NCI-H1436 treated with DMSO at 0.1 percent for 48 hours (cell line): ENCODE measurements at regions not wholly inside any gene's neighbourhood (a gene's known extent, or its start where the extent isn't known, plus 50 kb on each side); places are given as distances from the start of the nearest gene placed in this dataset.

Experiments used
- DNase-seq: peaks from one replicate; lab custom pipeline; 2025; lab: John Stamatoyannopoulos, UW

DNA sequence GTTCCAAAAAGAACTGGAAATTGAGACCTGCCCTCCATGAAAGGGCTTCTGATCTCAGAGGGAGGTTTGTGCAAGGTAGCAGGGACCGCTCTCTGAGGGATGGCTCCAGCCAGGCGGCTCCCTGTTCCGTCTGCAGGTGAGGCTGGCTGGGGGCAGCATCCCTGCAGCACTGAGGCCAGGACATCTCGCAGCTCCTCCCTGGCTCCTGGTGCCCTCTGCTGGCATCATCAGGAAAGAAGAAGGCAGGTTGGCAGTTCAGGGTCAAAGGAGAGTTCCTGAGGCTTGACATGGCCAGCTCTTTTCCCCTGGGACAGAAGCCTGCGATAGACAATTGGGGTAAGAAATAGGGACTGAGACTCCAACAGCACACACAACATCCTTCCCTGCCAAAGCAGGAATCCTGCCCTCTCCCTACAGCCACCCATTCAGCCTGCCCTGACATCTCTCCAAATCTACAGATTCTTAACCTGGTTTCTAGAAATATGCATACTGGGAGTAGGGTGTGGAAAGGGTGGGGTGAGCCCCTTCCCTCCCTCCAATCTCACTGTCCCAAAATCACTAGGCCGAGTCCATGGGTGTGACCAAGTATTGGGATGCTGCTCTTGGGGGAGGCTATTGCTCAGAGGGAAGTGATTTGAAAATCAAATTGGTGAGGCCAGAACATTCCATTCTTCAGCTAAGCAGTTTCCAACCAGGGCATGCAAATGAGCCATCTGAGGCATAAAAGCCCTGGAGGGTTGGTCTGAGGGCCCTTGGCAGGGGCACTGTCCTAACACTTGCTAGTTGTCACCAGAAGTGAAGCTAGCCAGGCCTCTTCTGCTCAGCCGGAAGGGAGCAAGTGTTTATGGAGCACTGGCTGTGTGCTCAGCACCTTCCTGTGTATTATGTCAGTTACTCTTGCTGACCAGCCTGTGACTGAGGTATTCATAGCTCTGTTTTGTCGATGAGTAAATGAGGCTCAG is 185.4 kb downstream of the TFCP2L1 start:
- no peak for DNase-seq

DNA sequence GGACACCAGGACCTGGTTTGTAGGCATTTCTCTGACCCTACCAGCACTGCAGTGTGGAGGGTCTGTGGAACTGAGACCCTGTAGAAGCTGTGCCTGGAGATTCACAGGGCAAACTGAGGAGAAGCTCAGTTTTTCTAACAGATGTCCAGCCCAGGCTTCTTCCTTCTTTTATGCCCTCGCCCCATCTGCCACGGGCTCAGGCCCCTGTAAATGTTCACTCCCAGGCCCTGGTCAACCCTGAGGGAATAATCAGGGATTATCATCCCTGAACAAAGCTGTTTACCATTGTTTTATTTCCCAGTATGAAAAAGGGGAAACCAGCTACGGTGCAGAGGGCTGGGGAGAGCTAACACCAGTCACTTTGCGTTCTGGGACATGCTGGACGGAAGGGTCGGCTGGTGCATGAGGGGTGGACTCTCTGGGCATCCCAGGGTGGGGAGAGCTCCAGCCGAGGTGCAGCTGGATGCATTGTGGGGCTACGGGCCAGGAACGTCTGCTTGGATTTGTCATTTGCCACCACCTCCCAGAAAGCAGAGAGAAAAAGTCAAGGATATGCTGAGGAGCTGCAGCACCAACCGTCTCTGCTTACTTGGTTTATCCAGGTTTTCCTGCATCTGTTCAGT is 183.8 kb downstream of the TFCP2L1 start:
- no peak for DNase-seq

DNA sequence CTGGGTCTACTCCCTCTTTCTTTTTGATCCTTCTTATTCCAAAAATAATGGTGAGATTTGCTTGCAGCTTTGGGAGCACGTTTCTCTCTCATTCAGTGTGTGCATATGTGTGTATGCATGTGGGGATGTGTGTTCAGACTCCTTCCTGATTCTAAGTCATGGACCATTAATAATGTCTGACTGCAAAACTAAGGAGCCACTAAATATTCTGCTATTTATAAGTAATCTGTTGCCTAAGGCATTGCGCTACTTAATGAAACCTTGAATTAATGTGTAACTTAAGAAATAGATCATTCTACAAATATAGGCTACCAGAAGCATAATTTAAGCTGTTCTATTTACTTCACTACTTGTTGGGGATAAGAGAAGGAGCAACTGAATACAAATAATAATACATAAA is 182.1 kb downstream of the TFCP2L1 start:
- no peak for DNase-seq

DNA sequence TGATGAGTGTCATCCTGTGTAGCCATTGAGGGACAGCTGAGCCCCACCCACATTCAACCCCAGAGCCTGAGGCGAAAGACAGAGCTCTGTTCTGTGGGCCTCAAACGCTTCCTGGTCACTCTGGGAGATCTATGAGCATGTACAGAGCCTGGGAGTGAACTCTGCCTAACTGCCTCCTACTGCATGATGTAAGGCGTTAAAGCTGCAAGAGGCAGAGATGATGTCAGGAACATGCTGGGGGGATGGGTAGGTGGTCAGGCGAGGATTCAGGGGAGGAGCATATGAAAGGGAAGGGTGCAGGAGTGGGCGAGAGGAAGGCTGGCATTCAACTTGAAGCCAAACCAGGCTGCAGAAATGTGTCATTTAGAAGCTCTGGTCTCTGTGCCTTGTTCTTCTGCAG is 181.0 kb downstream of the TFCP2L1 start:
- no peak for DNase-seq

DNA sequence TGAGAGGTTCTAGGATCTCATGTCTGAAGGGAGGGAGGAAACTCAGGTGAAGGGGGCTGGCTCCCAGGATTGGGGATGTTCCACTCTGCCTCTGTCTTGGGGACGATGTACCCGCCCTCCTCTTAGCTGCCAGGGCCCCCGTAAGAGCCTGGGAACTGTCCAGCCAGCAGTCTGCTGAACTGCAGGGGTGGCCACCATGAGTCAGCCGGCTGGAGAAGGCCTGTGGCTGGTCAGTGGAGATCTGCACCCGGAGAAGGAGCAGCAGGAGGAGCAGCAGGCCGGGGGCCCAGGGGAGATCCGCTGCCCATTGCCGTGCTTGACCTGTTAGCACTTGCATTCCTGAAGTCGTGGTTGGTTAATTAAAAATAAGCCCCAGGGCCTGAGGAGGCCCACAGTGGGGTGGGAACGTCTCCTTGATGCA is 180.3 kb downstream of the TFCP2L1 start:
- DNase-seq = no peak

DNA sequence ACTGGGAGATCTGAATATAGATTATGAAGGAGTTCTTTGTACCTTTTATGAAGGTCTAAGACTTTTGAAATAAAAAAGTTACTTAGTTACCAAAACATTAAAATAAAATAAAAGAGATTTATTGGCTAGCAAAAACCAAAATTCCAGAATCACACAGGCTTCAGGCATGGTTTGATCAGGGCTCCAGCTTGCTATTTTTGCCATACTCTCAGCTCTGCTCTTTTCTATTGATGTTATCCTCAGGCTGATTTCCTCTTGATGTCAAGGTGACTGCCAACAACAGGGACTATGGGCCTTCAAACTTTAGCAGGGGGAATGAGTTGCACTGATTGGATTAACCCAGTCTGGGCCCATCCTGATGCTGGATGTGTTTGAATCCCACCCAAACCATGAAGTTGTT is 174.1 kb downstream of the TFCP2L1 start:
- no peak for DNase-seq

DNA sequence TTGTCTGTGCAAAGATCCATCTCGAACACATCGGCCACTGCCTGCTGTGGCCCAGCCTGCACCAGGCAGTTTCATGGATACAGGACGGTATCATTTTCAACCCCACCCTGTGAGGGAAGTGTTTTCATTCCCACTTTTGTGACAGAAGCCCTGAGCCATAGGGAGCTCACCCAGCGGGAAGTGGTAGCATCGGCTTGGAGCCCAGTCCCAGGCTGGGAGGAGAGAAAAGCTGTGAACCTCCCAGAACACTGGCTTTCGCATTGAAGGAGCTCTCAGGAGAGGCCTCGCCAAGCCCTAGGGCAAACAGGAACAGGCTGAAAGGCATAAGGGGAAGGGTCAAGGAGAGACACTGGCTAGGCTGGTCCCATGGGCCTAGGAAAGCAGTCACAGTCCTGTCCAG is 166.1 kb downstream of the TFCP2L1 start:
- no peak for DNase-seq

DNA sequence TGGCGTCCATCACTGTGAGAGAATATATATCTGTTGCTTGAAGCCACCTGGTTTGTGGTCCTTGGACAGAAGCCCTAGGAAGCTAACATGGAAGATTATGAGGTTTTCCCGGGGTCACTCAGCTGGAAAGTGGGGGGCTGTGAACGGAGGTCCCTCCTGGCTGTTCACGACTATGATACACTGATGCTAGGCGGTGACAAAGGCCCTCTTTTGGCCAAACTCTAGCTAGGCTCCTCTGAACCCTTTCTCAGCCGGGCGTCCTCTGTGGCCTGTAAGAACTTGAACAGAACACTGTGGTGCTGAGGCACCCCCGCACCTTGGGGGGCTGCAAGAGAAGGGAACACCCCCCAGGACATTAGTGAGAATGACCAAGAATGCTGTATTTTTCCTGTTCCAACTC is 164.6 kb downstream of the TFCP2L1 start:
- no peak for DNase-seq

DNA sequence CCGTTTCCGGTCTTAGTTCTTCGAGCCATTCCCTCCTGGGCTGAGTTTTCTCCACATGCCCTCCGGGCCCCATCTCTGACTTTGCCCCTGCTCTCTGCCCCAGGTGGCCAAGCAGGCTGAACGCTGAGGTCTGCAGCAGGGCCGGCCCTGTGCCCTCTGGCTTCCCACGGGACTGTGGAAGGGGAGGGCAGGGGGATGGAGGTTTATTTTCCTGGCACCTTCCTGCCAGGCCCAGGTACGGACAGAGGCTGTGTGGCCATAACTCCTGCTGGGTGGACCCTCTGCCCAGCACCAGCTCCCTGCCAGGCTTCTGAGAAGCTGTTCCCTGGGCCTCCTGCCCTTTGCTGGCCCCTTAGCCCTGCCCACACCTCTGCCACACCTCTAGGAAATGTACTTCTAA is 164.0 kb downstream of the TFCP2L1 start:
- DNase-seq = no peak

DNA sequence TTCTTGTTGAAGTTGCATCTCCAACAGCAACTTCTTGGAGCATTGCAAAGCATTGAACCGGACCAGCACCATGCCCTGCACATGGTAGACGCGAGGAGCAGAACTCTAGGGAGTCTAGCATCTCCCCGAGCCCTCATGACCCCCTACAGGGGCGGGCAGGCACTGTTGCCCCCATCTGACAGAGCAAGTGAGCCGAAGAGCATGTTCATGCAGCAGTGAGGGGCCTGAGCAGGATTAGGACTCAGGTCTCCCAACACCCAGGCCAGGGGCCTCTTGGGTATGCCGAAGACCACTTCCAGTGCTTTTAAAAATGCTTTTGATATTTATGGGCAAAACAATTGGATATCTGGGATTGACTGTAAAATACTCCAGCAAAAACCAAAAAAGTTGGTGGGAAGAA is 163.3 kb downstream of the TFCP2L1 start:
- DNase-seq = no peak

DNA sequence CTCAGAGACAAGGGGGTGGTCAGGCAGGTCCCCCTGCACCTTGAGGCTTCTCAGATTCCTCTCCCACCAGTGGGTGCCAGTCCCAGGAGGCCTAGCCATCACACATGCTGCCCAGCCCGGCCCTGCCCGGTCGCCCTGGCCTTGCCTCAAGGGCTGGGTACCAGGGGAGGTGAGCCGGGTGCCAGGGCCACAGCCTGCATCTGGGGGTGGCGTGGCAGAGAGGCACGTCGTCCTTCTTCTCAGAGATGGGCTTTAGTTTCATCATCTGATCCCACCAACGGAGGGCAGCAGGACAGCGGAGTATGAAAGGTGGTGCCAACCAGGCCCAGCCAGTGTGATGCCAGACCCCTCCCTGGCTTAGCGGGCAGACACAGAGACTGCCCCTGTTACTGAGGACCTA is 161.7 kb downstream of the TFCP2L1 start:
- DNase-seq = no peak

DNA sequence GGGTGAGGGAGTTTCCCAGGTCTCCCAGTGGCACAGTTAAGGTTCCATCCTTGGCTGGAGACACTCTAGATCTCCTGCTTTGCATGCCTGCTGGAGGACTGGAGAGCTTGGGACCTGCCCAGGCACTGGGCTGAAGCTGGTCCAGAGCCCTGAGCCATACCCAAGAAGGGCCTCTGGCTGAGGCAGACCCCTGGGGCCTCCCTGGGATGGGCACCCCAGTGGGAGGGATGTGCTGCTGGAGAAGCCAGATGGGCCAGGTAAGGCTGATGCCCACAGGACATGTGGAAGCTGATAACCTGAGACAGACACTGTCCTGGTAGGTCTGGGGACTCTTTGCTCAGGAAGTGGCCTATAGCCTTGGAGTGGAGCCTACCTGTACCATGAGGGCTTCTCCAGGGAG is 160.7 kb downstream of the TFCP2L1 start:
- no peak for DNase-seq

DNA sequence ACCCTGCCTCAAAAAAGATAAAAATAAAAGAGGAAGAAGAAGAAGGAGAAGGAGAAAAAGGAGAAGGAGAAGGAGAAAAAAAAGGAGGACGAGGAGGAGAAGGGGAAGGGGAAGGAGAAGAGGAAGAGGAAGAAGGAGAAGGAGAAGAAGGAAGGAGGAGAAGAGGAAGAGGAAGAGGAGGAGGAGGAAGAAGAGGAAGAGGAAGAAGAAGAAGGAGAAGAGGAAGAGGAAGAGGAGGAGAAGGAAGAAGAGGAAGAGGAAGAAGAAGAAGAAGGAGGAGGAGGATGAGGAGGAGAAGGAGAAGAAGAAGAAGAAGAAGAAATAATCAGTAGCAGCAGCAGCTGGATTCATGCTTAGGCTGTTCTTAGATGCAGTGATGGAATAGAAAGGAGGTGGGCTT is 159.7 kb downstream of the TFCP2L1 start:
- DNase-seq = no peak

DNA sequence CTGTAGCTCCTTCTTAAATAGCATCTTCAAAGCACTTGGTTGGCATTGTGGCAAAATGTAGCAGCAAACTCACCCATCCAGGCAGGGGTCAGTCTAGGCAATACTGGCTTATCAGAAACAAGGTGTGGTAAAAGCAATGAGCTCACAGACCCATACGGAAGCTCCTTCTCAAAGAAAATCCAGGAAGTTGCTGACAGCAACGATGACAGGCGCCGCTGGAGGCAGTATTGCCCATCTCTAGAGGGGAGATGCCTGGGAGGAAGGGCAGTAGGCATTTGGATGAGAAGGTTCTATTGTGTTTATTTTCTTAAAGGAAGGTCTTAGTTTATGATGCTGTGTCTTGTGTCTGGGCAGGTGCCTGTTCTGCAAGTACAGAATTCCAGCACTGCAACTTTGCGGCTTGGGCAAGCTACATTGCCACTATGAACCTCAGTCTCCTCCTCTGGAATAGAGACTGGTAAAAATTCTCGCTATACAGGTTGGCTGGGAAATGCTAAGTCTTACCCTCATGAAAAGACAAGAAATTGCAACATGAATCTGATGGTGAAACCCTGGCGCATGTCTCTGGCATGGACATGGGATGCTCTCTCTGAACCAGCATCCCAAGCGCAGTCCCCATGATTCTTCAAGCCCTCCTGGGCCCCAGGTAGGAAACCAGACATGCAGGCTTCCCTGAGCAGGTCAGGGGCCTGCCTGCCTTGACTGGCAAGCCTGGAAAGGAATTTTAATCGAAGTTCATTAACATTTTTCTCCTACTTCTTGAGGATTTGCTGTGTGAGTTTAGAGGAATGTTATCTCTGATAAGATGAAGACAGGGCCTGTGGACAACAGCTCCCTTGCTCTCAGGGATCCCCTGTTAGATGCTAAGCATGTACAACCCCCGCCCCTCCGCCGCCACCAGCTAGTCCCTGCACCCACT is 156.0 kb downstream of the TFCP2L1 start:
- DNase-seq = no peak

DNA sequence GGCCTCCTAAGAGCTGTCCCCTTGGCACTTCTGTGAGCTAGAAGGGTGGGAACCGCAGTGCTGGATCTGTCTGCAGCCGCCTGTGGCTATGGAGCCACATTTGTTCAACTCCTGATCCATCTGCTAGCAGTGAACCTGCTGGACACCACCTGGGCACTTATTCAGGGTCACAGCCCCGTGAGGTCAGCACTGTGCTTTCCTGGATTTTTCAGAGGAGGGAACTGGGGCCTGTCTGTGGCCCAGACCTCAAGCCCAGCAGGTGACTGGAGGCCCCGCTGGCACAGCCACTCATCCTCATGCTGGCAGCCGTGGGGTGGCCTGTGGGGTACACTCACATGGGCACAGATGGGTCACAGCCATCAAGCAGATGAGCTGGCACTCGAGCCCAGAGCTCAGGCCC is 155.3 kb downstream of the TFCP2L1 start:
- DNase-seq = no peak

DNA sequence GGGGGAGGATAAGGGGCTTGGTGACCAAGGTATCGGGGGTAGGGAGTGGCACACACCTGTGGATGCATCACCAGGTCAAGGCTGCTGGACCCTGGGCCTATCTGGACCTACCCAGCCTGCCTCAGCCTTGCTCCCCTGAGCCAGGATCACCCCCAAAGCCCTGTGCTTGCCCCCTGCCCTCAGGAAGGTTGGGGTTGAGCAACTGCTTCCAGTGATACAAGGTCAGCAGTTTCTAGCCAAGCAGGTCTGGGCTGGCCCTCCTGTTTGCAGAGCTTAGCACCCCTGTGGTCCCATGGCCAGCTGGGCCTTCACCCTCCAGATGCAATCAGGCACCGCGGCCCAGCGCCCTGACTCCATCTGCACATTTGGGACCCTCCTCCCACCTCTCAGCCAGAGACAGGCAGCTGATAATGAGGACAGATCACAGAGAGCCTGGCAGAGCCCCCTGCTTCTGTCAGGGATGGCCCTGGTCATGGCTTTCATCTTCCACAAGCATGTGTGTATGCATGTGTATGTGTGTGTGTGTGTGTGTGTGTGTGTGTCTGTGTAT is 154.6 kb downstream of the TFCP2L1 start:
- no peak for DNase-seq

DNA sequence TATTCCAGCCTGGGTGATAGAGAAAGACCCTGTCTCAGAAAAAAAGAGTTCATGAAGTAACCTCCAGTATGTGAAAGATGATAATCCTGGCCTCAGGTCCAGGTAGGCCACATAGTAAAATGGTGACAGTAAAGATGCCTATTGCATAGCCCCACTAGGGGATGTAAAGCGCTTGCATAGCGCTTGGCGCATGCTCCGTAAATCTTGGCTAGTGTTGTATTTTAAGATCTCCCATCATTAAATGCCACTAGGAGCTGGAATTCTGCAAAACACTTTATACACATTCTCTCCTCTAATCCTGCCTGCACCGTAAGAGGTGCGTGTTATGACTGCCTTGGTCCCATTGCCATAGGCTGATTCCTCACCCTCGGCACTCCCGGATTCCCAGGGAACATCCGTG is 153.6 kb downstream of the TFCP2L1 start:
- DNase-seq = no peak

DNA sequence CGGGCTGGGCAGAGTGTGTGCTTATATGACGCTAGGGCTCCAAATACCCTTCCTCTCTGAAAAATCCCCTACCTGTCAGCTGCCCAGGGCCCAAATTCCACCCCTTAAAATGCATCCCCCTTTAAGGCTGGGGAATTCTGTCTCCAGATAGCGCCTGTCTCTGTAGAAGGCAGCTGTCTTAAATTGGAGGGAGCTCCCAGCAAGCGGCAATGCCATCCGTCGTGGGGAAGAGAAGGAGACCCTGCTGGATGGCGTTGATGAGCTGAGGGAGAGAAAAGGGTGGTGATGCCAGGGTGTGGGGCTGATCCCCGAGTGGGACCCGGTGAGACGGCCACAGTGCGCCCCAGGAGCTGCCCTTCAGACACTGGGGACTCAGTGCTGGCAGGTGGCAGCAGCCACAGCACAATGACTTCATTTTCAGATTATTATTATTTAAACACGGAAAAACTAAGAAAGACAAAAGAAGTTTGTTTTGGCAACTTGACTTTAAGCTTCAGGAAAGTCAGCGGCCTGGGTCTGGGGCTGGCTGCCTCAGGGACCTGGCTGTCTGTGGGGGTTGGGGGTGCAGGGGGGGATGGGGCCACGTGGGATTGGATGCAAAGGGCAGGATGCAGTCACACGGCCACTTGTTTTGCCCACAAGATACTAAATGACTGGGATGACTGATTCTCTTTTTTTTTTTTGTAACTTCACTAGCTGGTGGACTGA is 152.8 kb downstream of the TFCP2L1 start:
- DNase-seq = no peak

DNA sequence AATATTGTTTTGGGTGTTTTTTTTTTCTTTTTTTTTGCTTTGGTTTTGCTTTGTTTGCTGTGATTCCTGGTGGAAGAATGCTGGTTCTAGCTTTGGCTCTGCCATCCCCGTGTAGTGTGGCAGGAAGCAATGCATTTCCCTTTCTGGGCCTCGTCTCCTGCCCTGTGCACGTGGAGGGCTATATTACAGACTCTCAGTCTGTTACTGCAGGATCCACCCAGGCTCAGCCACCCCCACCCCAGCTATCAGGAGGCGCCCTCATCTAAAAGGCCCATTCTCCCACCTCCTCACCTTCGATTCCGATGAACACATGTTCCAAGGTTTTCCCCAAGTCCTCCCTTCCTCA is 152.3 kb downstream of the TFCP2L1 start:
- no peak for DNase-seq

DNA sequence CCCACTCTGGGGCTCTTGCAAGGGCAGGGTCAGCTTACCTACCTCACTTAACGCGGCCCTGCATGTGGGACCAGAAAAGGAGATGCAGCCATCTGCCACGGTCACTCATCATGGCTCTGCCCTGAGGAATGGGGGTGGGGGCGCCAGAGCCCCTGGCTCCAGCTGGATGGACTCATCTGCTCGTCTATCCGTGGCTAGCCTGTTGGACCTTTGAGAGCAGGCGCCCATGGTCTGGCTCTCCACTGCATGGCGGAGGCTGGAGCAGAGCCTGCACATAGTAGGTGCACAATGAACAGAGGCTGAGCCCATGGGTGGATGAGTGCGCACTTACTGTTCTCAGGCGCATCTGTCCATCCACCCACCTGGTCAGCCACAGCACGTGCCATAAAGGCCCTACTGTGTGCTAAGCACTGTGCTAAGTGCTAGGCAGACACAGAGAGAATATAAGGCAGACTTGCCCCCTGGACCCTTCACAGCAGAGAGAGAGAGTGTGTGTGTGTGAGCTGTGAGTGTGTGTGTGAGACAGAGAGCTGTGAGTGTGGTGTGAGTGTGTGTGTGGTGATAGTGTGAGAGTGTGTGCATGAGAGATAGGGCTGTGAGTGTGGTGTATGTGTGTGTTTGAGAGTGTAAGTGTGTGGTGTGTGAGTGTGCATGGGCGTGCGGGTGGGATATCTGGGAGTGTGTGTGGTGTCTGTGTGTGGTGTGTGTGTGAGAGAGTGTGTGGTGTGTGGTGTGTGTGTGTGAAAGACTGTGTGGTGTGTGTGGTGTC is 151.3 kb downstream of the TFCP2L1 start:
- DNase-seq = no peak

DNA sequence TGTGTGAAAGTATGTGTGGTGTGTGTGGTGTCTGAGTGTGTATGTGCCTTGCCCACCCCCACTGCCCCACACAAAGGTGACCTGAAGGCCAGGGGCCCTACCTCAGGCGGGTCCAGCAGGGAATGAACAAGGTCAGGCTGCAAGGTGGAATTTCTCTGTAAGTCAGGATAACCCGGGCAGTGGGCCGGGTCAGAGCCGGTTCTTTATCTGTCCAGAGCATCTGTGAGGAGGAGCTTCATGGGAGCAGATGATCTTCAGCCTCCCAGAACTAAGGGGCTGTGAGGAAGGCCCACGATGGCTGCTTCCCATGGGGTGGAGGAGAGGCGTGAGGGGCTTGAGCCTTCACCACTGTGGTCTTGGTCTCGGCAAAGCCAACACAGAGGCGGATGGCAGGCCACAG is 150.3 kb downstream of the TFCP2L1 start:
- DNase-seq = no peak
